ENCODE measurements at regions not wholly inside any gene's neighbourhood (a gene's known extent, or its start where the extent isn't known, plus 50 kb on each side); places are given as distances from the start of the nearest gene placed in this dataset.
A peak's percentile ranks its signal among the peaks of the same experiment; 100 is the strongest.

- DNase-seq, result no peak
Measured at GRCh38 chr5:56617998-56618397, 197.4 kb upstream of the MAP3K1 start.

- no peak for DNase-seq
Measured at GRCh38 chr5:56616454-56617160, 198.7 kb upstream of the MAP3K1 start.

GRCh38 chr5:56615361-56616153, 199.8 kb upstream of the MAP3K1 start:
- no peak for DNase-seq

- DNase-seq, result no peak
Measured at GRCh38 chr5:56612759-56613158, 202.6 kb upstream of the MAP3K1 start.

GRCh38 chr5:56612353-56612752, 203.0 kb upstream of the MAP3K1 start:
- DNase-seq, result no peak

- no peak for DNase-seq
Measured at GRCh38 chr5:56610093-56610698, 205.2 kb upstream of the MAP3K1 start.

- DNase-seq, result peak; percentile 62
Measured at GRCh38 chr5:56608217-56608925, 207.0 kb upstream of the MAP3K1 start.

GRCh38 chr5:56607551-56607950, 207.8 kb upstream of the MAP3K1 start:
- no peak for DNase-seq

- no peak for DNase-seq
Measured at GRCh38 chr5:56607074-56607473, 208.3 kb upstream of the MAP3K1 start.

GRCh38 chr5:56606192-56606591, 209.2 kb upstream of the MAP3K1 start:
- no peak for DNase-seq

GRCh38 chr5:56605231-56605630, 210.1 kb upstream of the MAP3K1 start:
- DNase-seq, result no peak

GRCh38 chr5:56601641-56602071, 213.7 kb upstream of the MAP3K1 start:
- no peak for DNase-seq

- DNase-seq, result no peak
Measured at GRCh38 chr5:56598941-56599340, 216.4 kb upstream of the MAP3K1 start.

GRCh38 chr5:56596155-56596554, 219.2 kb upstream of the MAP3K1 start:
- no peak for DNase-seq

- DNase-seq, result no peak
Measured at GRCh38 chr5:56595566-56595965, 219.8 kb upstream of the MAP3K1 start.

- DNase-seq, result no peak
Measured at GRCh38 chr5:56594792-56595191, 220.6 kb upstream of the MAP3K1 start.

GRCh38 chr5:56591081-56591480, 224.3 kb upstream of the MAP3K1 start:
- DNase-seq, result no peak

GRCh38 chr5:56589481-56589860, 225.9 kb upstream of the MAP3K1 start:
- no peak for DNase-seq

- DNase-seq, result peak; percentile 17
Measured at GRCh38 chr5:56588636-56589480, 226.5 kb upstream of the MAP3K1 start.

- DNase-seq, result no peak
Measured at GRCh38 chr5:56588131-56588487, 227.2 kb upstream of the MAP3K1 start.

- DNase-seq, result no peak
Measured at GRCh38 chr5:56587381-56588130, 227.8 kb upstream of the MAP3K1 start.
